B cell (primary cell): ENCODE measurements at regions not wholly inside any gene's neighbourhood (a gene's known extent, or its start where the extent isn't known, plus 50 kb on each side); places are given as distances from the start of the nearest gene placed in this dataset.

Experiments used
- ATAC-seq: fragments of 200-7000 bp; cut with Tn5 transposase; one replicate; pipeline ENCODE4 v1.10.0; 2021; ENCODE audit warnings: low read depth, mild to moderate bottlenecking, moderate number of reproducible peaks, moderate library complexity
- CTCF ChIA-PET: fragments of 350-600 bp; sonication (Branson Sonifier 250); formaldehyde crosslinking; loops from one replicate; lab custom pipeline; 2021; ENCODE audit warnings: antibody characterized with exemption, inconsistent platforms; lab: Charles Lee
- POLR2A ChIA-PET: fragments of 350-600 bp; sonication (Branson Sonifier 250); formaldehyde crosslinking; loops from one replicate; lab custom pipeline; 2021; ENCODE audit warnings: antibody characterized with exemption; lab: Charles Lee
- DNase-seq: peaks from one replicate; pipeline ENCODE4 v3.0.0; 2013
- H2AFZ ChIP-seq: 2 replicates; pipeline ENCODE4 v1.6.1; 2012; ENCODE audit warnings: mild to moderate bottlenecking, low read depth, low read length; ENCODE audit not compliant: insufficient read depth, poor library complexity, severe bottlenecking
- H3K27ac ChIP-seq, 2 donors: 1 replicate in 1 of 2; 2 replicates in 1 of 2; pipeline ENCODE4 v1.5.1; 2012 to 2013; ENCODE audit warnings: low read length in 2 of 2, mild to moderate bottlenecking in 2 of 2, moderate library complexity in 1 of 2
- H3K27me3 ChIP-seq, 4 experiments: fragments of 200-600 bp in 1 of 4; sonication (generic) in 1 of 4; replicated peaks in 1 of 4; 1 replicate in 2 of 4; 2 replicates in 2 of 4; pipeline versions ENCODE4 v1.6.1 to v1.7.0; 2013 to 2016; ENCODE audit warnings: low read length in 3 of 4, mild to moderate bottlenecking in 2 of 4, mixed read lengths in 1 of 4, moderate library complexity in 1 of 4; ENCODE audit not compliant: insufficient read depth in 4 of 4, control insufficient read depth in 3 of 4; ENCODE audit errors: control extremely low read depth in 1 of 4
- H3K36me3 ChIP-seq, 2 experiments: replicated peaks in 1 of 2; 1 replicate in 1 of 2; 2 replicates in 1 of 2; pipeline versions ENCODE4 v1.6.1 to v1.7.1; 2013; ENCODE audit warnings: low read length in 1 of 2; ENCODE audit not compliant: insufficient read depth in 2 of 2, control insufficient read depth in 1 of 2; ENCODE audit errors: control extremely low read depth in 1 of 2, extremely low read depth in 1 of 2
- H3K4me1 ChIP-seq, 2 donors: fragments of 200-600 bp in 1 of 2; sonication (generic) in 1 of 2; 1 replicate in 1 of 2; 2 replicates in 1 of 2; pipeline versions ENCODE4 v1.5.1 to v1.6.1; 2013 to 2017; ENCODE audit warnings: low read length in 2 of 2; ENCODE audit not compliant: control insufficient read depth in 2 of 2, insufficient read depth in 2 of 2
- H3K4me2 ChIP-seq: replicated peaks from 2 replicates; pipeline ENCODE3; 2012; ENCODE audit warnings: mild to moderate bottlenecking, low read depth, low read length; ENCODE audit not compliant: poor library complexity, severe bottlenecking
- H3K4me3 ChIP-seq, 5 experiments: fragments of 200-600 bp in 1 of 5; sonication (generic) in 1 of 5; 1 replicate in 3 of 5; 2 replicates in 2 of 5; pipeline versions ENCODE4 v1.5.1 to v1.7.0; 2011 to 2016; ENCODE audit warnings: low read length in 4 of 5, mild to moderate bottlenecking in 4 of 5, low read depth in 2 of 5, control low read depth in 1 of 5, moderate library complexity in 1 of 5; ENCODE audit not compliant: insufficient read depth in 1 of 5; ENCODE audit errors: control extremely low read depth in 1 of 5, extremely low read depth in 1 of 5
- H3K79me2 ChIP-seq: fragments of 200-600 bp; sonication (generic); one replicate; pipeline ENCODE4 v1.6.0; 2016; ENCODE audit warnings: low read length; ENCODE audit not compliant: control insufficient read depth, insufficient read depth
- H3K9ac ChIP-seq: fragments of 200-600 bp; sonication (generic); 2 replicates; pipeline ENCODE4 v1.6.1; 2017; ENCODE audit warnings: mild to moderate bottlenecking, low read length, moderate library complexity
- H3K9me3 ChIP-seq, 3 donors: one replicate each; pipeline versions ENCODE4 v1.6.1 to v1.7.1; 2013; ENCODE audit warnings: low read length in 2 of 3; ENCODE audit not compliant: control insufficient read depth in 2 of 3, insufficient read depth in 1 of 3; ENCODE audit errors: control extremely low read depth in 1 of 3
- H4K20me1 ChIP-seq: 2 replicates; pipeline ENCODE4 v1.6.0; 2012; ENCODE audit warnings: mild to moderate bottlenecking, low read length; ENCODE audit not compliant: insufficient read depth, control insufficient read depth, poor library complexity, severe bottlenecking
- H3K27ac Mint-ChIP-seq: one replicate; pipeline ENCODE4 v1.8.0; 2021; ENCODE audit warnings: mixed read lengths
- H3K27me3 Mint-ChIP-seq: one replicate; pipeline ENCODE4 v1.8.0; 2021; ENCODE audit warnings: mixed read lengths
- H3K4me1 Mint-ChIP-seq: one replicate; pipeline ENCODE4 v1.8.0; 2021; ENCODE audit warnings: mixed read lengths
- H3K4me3 Mint-ChIP-seq: one replicate; pipeline ENCODE4 v1.8.0; 2021; ENCODE audit warnings: mixed read lengths
- H3K9me3 Mint-ChIP-seq: one replicate; pipeline ENCODE4 v1.8.0; 2022; ENCODE audit warnings: mixed read lengths; ENCODE audit not compliant: insufficient read depth
- CTCF ChIP-seq: fragments of 200-600 bp; IDR thresholded peaks from one replicate; pipeline ENCODE4 v1.8.0; 2022; ENCODE audit warnings: antibody characterized with exemption, mild to moderate bottlenecking
- EZH2 ChIP-seq: IDR thresholded peaks from 2 replicates; pipeline ENCODE4 v1.6.1; 2012; ENCODE audit warnings: borderline replicate concordance, low read depth, mild to moderate bottlenecking, moderate library complexity, low read length; ENCODE audit not compliant: insufficient read depth, poor library complexity, severe bottlenecking
- WGBS: methylation state at CpG from one replicate; pipeline ENCODE4 v1.1.5; 2013; ENCODE audit warnings: missing lambda C conversion rate; ENCODE audit not compliant: insufficient coverage; 5-methylcytosine and 5-hydroxymethylcytosine counted together
- intact Hi-C: fragments of 100-400 bp; cut with micrococcal nuclease; formaldehyde crosslinking; loops from one replicate; pipeline ENCODE4 v1.10.0; 2022

DNA sequence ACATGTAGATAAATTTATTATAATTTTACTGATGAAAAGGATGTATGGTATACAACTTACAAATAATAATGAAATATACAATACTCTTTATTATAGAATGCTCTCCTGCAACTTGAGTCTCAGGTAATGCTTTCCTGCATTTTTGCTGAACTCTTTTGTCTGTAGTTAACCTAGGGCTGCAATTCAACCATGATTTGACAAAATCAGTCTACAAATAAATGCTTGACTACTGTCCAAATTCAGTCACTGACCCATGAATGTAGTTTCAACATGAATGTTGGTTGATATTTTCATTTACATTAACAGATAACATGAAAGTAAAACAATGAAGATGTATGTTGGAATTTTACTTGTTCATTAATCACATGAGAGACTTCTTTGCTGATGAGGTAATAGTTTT, 320.9 kb downstream of the ZSWIM6 start:
- Histone ChIP-seq H3K36me3 (no peaks in the 10 kb centered on the region), H3K27ac (no peak overlapping the region), H3K4me2 (no peak overlapping the region), H4K20me1 (no peaks in the 10 kb centered on the region), H2AFZ (no peak overlapping the region), H3K4me3 (no peak overlapping the region), H3K27me3 (no peaks in the 10 kb centered on the region), H3K79me2 (no peaks in the 10 kb centered on the region), H3K4me1 (no peaks in the 10 kb centered on the region), H3K9me3 (no peaks in the 10 kb centered on the region), H3K9ac (no peak overlapping the region)
- ATAC-seq (no peak), DNase-seq (no peak)
- H3K27me3 Mint-ChIP-seq = peaks cover 26% of the 10 kb centered on the region
- ChIA-PET CTCF (no interaction called here), POLR2A (no interaction called here)
- H3K27ac Mint-ChIP-seq = no peak overlapping the region
- intact Hi-C loops = no loop called here
- no peak for TF ChIP-seq EZH2
- TF ChIP-seq CTCF = no peak
- H3K9me3 Mint-ChIP-seq = no peaks in the 10 kb centered on the region
- no peaks in the 10 kb centered on the region for H3K4me1 Mint-ChIP-seq
- H3K4me3 Mint-ChIP-seq = no peak overlapping the region

GRCh38 chr5:61653807-61654580, 321.9 kb downstream of the ZSWIM6 start:
- DNase-seq = no peak
- no peak for TF ChIP-seq EZH2
- no peak for TF ChIP-seq CTCF
- Mint-ChIP-seq H3K27ac (no peak overlapping the region), H3K9me3 (no peaks in the 10 kb centered on the region), H3K4me1 (no peaks in the 10 kb centered on the region), H3K27me3 (peaks cover 21% of the 10 kb centered on the region), H3K4me3 (no peak overlapping the region)
- no peak for ATAC-seq
- Histone ChIP-seq H3K4me1 (no peaks in the 10 kb centered on the region), H3K9ac (no peak overlapping the region), H3K79me2 (no peaks in the 10 kb centered on the region), H3K27me3 (no peaks in the 10 kb centered on the region), H2AFZ (no peak overlapping the region), H3K9me3 (no peaks in the 10 kb centered on the region), H4K20me1 (no peaks in the 10 kb centered on the region), H3K4me3 (no peak overlapping the region), H3K36me3 (no peaks in the 10 kb centered on the region), H3K4me2 (no peak overlapping the region), H3K27ac (no peak overlapping the region)
- CTCF ChIA-PET = interaction anchor here (0.7 to 2.8 kb wide), 3 partner anchors 485 to 695 kb away, joined by 3 to 13 read pairs (median 3); no protein-coding TSS in a partner anchor
- intact Hi-C loops = no loop called here
- 93% methylated on average over 5 of the region's 7 CpGs for WGBS
- POLR2A ChIA-PET = no interaction called here
